KMS-11 (cell line): ENCODE measurements at regions not wholly inside any gene's neighbourhood (a gene's known extent, or its start where the extent isn't known, plus 50 kb on each side); places are given as distances from the start of the nearest gene placed in this dataset.

Source experiments
- H2AFZ ChIP-seq: fragments of 200-600 bp; sonication (generic); 2 replicates; pipeline ENCODE4 v1.6.1; 2016; ENCODE audit warnings: antibody characterized with exemption, mixed run types, low read depth
- H3K27ac ChIP-seq: fragments of 200-600 bp; sonication (generic); 2 replicates; pipeline ENCODE4 v1.6.1; 2016; ENCODE audit warnings: mild to moderate bottlenecking, mixed run types
- H3K27me3 ChIP-seq: fragments of 200-600 bp; sonication (generic); 2 replicates; pipeline ENCODE4 v1.6.1; 2017; ENCODE audit warnings: mild to moderate bottlenecking, low read depth, mixed run types, moderate library complexity; ENCODE audit not compliant: insufficient read depth
- H3K36me3 ChIP-seq: fragments of 200-600 bp; sonication (generic); 2 replicates; pipeline ENCODE4 v1.6.1; 2017; ENCODE audit warnings: mild to moderate bottlenecking, mixed run types; ENCODE audit not compliant: insufficient read depth
- H3K4me1 ChIP-seq: fragments of 200-600 bp; sonication (generic); 2 replicates; pipeline ENCODE4 v1.6.1; 2016; ENCODE audit warnings: mild to moderate bottlenecking, low read depth, mixed run types; ENCODE audit not compliant: poor library complexity, severe bottlenecking
- H3K4me2 ChIP-seq: fragments of 200-600 bp; sonication (generic); 2 replicates; pipeline ENCODE4 v1.7.0; 2016; ENCODE audit warnings: mild to moderate bottlenecking, mixed run types
- H3K4me3 ChIP-seq: fragments of 200-600 bp; sonication (generic); IDR thresholded peaks from 2 replicates; pipeline ENCODE4 v1.6.1; 2017; ENCODE audit warnings: low read depth, low read length, mixed read lengths; ENCODE audit not compliant: insufficient read depth
- H3K79me2 ChIP-seq: fragments of 200-600 bp; sonication (generic); 2 replicates; pipeline ENCODE4 v1.6.1; 2016; ENCODE audit warnings: low read depth, mixed run types; ENCODE audit not compliant: insufficient read depth
- H3K9ac ChIP-seq: fragments of 200-600 bp; sonication (generic); 2 replicates; pipeline ENCODE4 v1.6.1; 2016; ENCODE audit warnings: mild to moderate bottlenecking, mixed run types
- H4K20me1 ChIP-seq: fragments of 200-600 bp; sonication (generic); 2 replicates; pipeline ENCODE4 v1.6.1; 2016; ENCODE audit warnings: mild to moderate bottlenecking, mixed run types; ENCODE audit not compliant: insufficient read depth
- TF ChIP-seq, protein P1 (sequence below): fragments of 200-600 bp; sonication (generic); conservative IDR thresholded peaks from 2 replicates; pipeline ENCODE4 v1.6.1; 2017; ENCODE audit warnings: low read depth, mild to moderate bottlenecking, antibody characterized with exemption, low read length, moderate library complexity, mixed read lengths

DNA sequence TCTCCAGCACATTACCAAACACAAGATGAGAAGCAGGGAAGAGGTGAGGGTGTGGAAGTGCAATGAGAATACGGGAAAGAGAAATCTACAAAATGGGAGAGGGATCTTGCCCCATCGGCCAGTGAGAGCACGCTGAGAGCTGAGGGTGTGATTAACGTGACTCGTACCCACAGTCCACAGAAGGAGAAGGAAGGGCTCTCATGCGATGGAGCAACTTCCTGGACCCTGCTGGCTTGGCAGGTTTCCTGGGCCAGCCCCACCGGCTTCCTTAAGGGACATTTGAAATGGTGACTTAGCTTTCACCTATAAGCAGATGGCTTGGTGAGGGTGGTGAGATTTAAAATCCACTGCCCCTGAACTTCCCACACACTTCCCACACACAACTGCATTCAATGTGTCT lies 740.1 kb downstream of the UQCRFS1 start:
- no peak overlapping the region for H3K9ac ChIP-seq
- H3K36me3 ChIP-seq, result no peaks in the 10 kb centered on the region
- no peaks in the 10 kb centered on the region for H4K20me1 ChIP-seq
- peaks cover 26% of the 10 kb centered on the region for H3K4me1 ChIP-seq
- no peaks in the 10 kb centered on the region for H3K27me3 ChIP-seq
- no peak overlapping the region for H3K4me2 ChIP-seq
- H2AFZ ChIP-seq, result no peak overlapping the region
- H3K4me3 ChIP-seq, result no peak overlapping the region
- H3K79me2 ChIP-seq, result no peaks in the 10 kb centered on the region
- TF ChIP-seq, protein P1, sequence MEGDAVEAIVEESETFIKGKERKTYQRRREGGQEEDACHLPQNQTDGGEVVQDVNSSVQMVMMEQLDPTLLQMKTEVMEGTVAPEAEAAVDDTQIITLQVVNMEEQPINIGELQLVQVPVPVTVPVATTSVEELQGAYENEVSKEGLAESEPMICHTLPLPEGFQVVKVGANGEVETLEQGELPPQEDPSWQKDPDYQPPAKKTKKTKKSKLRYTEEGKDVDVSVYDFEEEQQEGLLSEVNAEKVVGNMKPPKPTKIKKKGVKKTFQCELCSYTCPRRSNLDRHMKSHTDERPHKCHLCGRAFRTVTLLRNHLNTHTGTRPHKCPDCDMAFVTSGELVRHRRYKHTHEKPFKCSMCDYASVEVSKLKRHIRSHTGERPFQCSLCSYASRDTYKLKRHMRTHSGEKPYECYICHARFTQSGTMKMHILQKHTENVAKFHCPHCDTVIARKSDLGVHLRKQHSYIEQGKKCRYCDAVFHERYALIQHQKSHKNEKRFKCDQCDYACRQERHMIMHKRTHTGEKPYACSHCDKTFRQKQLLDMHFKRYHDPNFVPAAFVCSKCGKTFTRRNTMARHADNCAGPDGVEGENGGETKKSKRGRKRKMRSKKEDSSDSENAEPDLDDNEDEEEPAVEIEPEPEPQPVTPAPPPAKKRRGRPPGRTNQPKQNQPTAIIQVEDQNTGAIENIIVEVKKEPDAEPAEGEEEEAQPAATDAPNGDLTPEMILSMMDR, result no peak
- H3K27ac ChIP-seq, result no peak overlapping the region

DNA sequence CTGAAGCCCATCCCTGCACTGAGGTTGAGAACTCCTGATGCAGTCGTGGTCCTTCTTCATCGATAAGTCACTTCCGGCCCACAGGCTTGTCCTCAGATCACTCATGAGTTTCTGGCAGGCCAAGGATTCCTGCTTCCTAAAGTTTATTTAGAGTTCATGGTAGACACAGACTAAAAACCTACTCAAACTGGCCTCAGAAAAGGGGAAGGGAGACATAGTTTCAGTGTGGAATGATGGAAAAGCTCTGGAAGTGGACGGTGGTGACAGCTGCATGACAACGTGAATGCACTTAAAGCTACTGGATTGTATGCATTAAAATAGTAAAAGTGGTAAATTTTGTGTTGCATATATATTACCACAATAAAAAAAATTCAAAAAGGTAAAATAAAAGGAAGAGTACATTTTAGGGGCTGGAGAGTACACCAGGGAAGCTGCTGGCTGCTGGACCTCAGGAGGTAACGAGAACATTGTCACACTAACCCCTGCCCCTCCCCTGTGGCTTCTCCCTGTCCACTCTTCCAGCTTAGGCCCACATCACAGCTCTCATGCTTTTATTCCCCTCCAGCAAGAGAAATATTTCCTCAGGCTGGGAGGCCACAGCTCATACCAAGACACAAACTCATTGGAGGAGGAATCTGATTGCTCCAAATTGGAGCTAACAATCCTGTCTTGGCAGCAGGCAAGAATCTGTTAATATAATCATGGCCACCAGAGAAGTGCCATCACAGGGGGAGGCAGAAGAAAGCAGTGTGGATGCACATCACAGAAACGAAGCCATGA lies 741.0 kb downstream of the UQCRFS1 start:
- H3K4me3 ChIP-seq, result no peak overlapping the region
- no peak overlapping the region for H3K9ac ChIP-seq
- no peak overlapping the region for H3K27ac ChIP-seq
- H3K79me2 ChIP-seq, result no peaks in the 10 kb centered on the region
- TF ChIP-seq, protein P1, result no peak
- H3K4me1 ChIP-seq, result peaks cover 36% of the 10 kb centered on the region
- no peak overlapping the region for H3K4me2 ChIP-seq
- H2AFZ ChIP-seq, result no peak overlapping the region
- no peaks in the 10 kb centered on the region for H4K20me1 ChIP-seq
- H3K27me3 ChIP-seq, result no peaks in the 10 kb centered on the region
- H3K36me3 ChIP-seq, result no peaks in the 10 kb centered on the region

DNA sequence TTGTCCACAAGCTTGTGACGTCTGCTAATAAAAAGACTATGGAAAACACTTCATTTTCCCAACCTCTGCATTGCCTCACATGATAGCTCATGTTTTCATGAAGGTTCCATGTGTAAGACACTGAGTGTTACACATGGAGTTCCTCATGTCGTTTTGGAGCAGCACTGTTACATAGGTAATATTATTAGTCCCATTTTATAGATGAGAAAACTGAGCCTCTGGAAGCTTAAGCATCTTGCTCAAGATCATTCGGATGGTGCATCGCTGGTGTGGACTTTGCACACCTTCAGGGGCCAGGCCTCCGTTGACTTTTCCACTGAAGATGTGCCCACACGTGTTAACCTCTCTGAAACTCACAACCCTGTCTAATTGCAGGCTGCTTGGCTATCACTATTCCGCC lies 743.4 kb downstream of the UQCRFS1 start:
- Histone ChIP-seq H3K27me3 (no peaks in the 10 kb centered on the region), H3K4me2 (peak overlapping the region; percentile 62; the same call in 1 of the 2 replicates), H3K36me3 (no peaks in the 10 kb centered on the region), H3K79me2 (no peaks in the 10 kb centered on the region), H4K20me1 (no peaks in the 10 kb centered on the region), H3K4me1 (peaks cover 54% of the 10 kb centered on the region), H3K27ac (peak overlapping the region; percentile 37; the same call in 1 of the 2 replicates), H3K9ac (no peak overlapping the region), H2AFZ (peak overlapping the region; percentile 51; the same call in 1 of the 2 replicates), H3K4me3 (no peak overlapping the region)
- TF ChIP-seq, protein P1, result no peak

DNA sequence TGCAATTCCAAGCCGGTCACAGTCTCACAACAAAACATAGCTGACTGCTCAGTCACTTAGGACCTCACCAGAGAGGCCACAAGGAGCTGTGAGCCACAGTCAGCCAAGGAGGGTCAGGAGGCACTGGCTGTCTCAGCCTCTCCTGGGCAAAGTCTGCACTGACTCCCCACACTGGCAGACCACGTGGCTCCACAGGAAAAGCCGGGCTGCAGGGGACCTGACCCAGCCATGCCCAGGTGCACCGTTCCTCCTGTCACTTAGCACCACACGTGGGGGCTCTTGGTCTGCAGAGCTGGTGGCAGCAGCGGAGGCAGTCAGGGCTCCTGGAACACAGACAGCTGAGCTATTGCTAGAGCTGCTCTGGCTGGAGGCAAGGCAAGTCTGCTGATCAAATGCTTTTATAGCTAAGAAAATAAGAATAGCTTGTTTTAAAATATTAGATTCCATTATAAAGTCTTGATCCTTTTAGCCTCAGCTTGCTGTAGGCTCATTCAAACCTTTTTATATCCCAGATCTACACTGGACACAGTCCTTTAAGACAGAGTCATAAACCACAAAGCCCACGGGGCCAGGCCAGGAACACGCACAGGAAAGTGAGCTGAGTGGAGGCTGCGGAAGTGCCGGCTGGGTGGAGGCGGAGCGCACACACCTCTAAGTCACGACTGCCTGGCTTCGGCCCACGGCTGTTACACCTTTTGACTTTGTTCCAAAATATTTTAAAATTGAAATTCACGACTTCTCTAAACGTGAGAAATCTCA lies 744.1 kb downstream of the UQCRFS1 start:
- Histone ChIP-seq H2AFZ (peak overlapping the region; percentile 51; the same call in 1 of the 2 replicates), H3K36me3 (no peaks in the 10 kb centered on the region), H4K20me1 (no peaks in the 10 kb centered on the region), H3K27me3 (no peaks in the 10 kb centered on the region), H3K4me2 (peak overlapping the region; percentile 62), H3K9ac (peak overlapping the region; percentile 2; the same call in 1 of the 2 replicates), H3K4me1 (peaks cover 54% of the 10 kb centered on the region), H3K79me2 (no peaks in the 10 kb centered on the region), H3K4me3 (no peak overlapping the region), H3K27ac (peak overlapping the region; percentile 37)
- TF ChIP-seq, protein P1, result no peak
